ENCODE measurements at regions not wholly inside any gene's neighbourhood (a gene's known extent, or its start where the extent isn't known, plus 50 kb on each side); places are given as distances from the start of the nearest gene placed in this dataset.
"Not testable (repeated sequence)": the region's sequence is repeated elsewhere in the genome, so short reads cannot be mapped to it uniquely, and the experiment has no call there.

DNA sequence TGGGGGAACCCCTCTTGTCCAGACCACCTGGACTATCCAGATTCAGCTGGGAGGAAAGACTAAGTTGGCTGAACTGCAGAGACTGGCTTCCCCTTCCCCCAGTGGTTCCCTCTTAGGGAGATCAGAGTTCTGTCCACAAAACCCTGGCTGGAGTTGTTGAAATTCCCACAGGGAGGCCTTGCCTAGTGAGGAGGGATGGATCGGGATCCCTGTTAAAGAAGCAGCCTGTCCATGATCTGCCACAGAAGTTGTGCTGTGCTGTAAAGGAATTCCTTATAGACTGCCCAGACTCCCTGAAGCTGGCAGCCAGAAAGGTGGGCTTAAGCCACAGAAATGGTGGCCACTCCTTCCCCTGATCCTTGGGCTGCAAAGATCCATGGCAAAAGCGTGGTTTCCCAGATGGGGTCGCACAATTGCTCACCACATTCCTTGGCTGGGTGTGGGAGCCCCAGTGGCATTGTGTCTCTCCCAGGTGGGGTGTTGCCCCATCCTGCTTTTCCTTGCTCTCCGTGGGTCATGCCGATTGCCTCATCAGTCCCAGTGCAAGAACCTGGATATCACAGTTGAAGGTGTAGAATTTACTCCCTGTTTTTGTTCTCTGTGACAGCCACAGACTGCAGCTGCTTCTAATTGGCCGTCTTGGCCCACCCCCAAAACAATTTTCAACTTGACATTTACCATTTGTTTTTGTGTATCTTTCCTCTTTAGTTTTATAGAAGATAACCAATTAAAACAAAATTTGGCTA, 342.4 kb downstream of the FGF10 start:
- no peaks in the 10 kb centered on the region for H3K36me3 ChIP-seq (ENCODE audit: control insufficient read depth, low read depth, low read length)
- H3K9ac ChIP-seq (ENCODE audit: low read length), result no peak overlapping the region
- no peak overlapping the region for H3K4me3 ChIP-seq (ENCODE audit: low read length)
- H3K9me3 ChIP-seq (ENCODE audit: control insufficient read depth, low read depth, low read length), result no peaks in the 10 kb centered on the region
- H3K27ac ChIP-seq (ENCODE audit: low read length), result no peak overlapping the region
- peaks cover 16% of the 10 kb centered on the region for H3K4me1 ChIP-seq (ENCODE audit: control insufficient read depth, low read depth, low read length)
- no peaks in the 10 kb centered on the region for H3K27me3 ChIP-seq (ENCODE audit: control insufficient read depth, insufficient read depth, low read length)

DNA sequence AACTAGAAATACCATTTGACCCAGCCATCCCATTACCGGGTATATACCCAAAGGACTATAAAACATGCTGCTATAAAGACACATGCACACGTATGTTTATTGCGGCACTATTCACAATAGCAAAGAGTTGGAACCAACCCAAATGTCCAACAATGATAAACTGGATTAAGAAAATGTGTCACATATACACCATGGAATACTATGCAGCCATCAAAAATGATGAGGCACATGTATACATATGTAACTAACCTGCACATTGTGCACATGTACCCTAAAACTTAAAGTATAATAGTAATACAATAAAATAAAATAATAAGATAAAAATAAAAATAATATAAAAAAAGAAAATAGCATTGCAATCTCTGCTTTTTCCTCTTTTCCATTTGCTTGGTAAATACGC, 344.7 kb downstream of the FGF10 start:
- H3K4me1 ChIP-seq (ENCODE audit: control insufficient read depth, low read depth, low read length), result peaks cover 16% of the 10 kb centered on the region
- H3K36me3 ChIP-seq (ENCODE audit: control insufficient read depth, low read depth, low read length); H3K9ac ChIP-seq (ENCODE audit: low read length); H3K27me3 ChIP-seq (ENCODE audit: control insufficient read depth, insufficient read depth, low read length); H3K4me3 ChIP-seq (ENCODE audit: low read length); H3K27ac ChIP-seq (ENCODE audit: low read length); H3K9me3 ChIP-seq (ENCODE audit: control insufficient read depth, low read depth, low read length): not testable (repeated sequence)

DNA sequence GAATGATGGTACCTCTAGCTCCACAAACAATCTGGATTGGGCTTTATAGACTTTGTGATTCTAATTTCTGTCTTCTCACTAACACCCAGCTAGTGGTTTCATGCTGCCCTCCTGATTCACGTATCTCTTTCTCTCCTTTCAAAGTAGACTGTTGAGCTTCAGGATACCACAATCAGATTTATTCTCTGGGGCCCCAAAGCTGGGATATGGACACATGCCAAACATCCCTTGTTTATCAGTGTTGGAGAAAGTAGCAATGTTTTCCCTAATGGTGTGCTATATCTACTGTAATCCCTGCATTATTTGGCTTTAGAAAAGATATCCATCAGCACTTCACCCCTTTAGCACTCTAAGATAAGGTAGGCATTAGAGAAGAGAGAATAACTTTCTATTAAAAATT, 361.0 kb downstream of the FGF10 start:
- no peaks in the 10 kb centered on the region for H3K9me3 ChIP-seq (ENCODE audit: control insufficient read depth, low read depth, low read length)
- no peak overlapping the region for H3K4me3 ChIP-seq (ENCODE audit: low read length)
- H3K36me3 ChIP-seq (ENCODE audit: control insufficient read depth, low read depth, low read length), result no peaks in the 10 kb centered on the region
- no peaks in the 10 kb centered on the region for H3K27me3 ChIP-seq (ENCODE audit: control insufficient read depth, insufficient read depth, low read length)
- no peaks in the 10 kb centered on the region for H3K4me1 ChIP-seq (ENCODE audit: control insufficient read depth, low read depth, low read length)
- no peak overlapping the region for H3K9ac ChIP-seq (ENCODE audit: low read length)
- no peak overlapping the region for H3K27ac ChIP-seq (ENCODE audit: low read length)

DNA sequence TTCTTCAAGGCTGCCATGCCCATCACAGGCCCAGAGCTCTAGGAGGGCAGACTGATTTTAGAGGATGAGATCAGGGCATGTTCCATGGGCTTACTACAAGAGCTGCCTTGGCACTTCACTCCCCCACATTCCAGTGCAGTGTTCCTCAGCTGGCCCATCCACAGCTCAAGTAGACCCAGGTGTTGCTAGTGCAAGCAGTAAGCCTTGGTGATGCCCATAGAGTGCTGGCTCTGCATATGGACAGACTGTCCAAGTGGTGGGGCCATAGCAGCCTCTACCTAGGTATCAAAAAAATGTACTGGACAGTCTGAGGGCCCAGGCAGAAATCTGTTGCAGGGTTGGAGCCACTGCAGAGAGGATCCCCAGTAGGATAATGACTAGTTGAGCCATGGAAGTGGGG, 366.6 kb downstream of the FGF10 start:
- H3K27me3 ChIP-seq (ENCODE audit: control insufficient read depth, insufficient read depth, low read length), result no peaks in the 10 kb centered on the region
- H3K9ac ChIP-seq (ENCODE audit: low read length), result no peak overlapping the region
- H3K4me1 ChIP-seq (ENCODE audit: control insufficient read depth, low read depth, low read length), result no peaks in the 10 kb centered on the region
- no peak overlapping the region for H3K4me3 ChIP-seq (ENCODE audit: low read length)
- H3K27ac ChIP-seq (ENCODE audit: low read length), result no peak overlapping the region
- no peaks in the 10 kb centered on the region for H3K9me3 ChIP-seq (ENCODE audit: control insufficient read depth, low read depth, low read length)
- no peaks in the 10 kb centered on the region for H3K36me3 ChIP-seq (ENCODE audit: control insufficient read depth, low read depth, low read length)

DNA sequence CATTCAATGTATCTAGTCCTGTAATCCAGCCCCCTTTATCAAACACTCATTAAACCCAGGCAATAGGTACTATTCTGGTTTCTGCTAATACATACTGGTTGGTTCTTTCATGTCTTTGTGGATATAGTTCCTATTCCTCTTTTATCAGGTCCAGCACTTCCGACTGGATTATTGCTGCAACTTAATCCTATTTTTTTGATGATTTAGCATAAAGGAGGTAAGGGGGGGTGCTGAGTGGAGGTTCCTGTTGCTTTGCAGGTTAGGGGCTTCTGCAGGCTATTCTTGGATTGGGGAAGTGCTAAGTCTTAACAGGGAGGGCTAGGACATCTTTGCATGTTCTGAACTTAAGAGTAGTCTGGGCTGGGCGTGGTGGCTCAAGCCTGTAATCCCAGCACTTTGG, 377.7 kb downstream of the FGF10 start:
- H3K4me3 ChIP-seq (ENCODE audit: low read length), result no peak overlapping the region
- H3K27ac ChIP-seq (ENCODE audit: low read length), result no peak overlapping the region
- no peaks in the 10 kb centered on the region for H3K4me1 ChIP-seq (ENCODE audit: control insufficient read depth, low read depth, low read length)
- H3K9ac ChIP-seq (ENCODE audit: low read length), result no peak overlapping the region
- H3K36me3 ChIP-seq (ENCODE audit: control insufficient read depth, low read depth, low read length), result no peaks in the 10 kb centered on the region
- H3K27me3 ChIP-seq (ENCODE audit: control insufficient read depth, insufficient read depth, low read length), result no peaks in the 10 kb centered on the region
- H3K9me3 ChIP-seq (ENCODE audit: control insufficient read depth, low read depth, low read length), result peaks cover 5% of the 10 kb centered on the region

DNA sequence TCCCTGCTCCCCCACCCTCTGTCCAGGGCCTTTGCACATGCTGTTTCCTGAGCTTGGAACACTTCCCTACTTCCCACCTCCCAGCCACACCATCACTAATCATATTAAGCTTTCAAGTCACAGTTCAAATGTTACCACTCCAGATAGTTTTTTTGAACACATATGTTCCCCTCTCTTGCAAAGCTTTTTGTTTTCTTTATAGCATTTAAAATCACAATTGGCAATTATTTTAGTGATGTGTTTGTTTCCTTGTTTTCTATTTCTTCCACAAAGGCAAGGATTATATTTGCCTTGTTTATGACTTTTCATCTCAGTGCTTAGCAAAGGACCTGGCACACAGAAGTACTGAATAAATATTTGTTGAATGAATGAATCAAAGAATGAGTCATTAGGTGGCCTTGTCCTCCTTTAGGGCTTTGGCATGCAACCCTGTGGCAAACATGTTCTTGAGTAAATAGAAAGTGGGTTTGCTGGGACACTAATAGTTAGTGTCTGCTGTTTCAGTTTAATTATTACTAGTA, 386.8 kb downstream of the FGF10 start:
- H3K27ac ChIP-seq (ENCODE audit: low read length), result no peak overlapping the region
- no peaks in the 10 kb centered on the region for H3K9me3 ChIP-seq (ENCODE audit: control insufficient read depth, low read depth, low read length)
- H3K9ac ChIP-seq (ENCODE audit: low read length), result no peak overlapping the region
- no peaks in the 10 kb centered on the region for H3K36me3 ChIP-seq (ENCODE audit: control insufficient read depth, low read depth, low read length)
- no peak overlapping the region for H3K4me3 ChIP-seq (ENCODE audit: low read length)
- peaks cover 6% of the 10 kb centered on the region for H3K4me1 ChIP-seq (ENCODE audit: control insufficient read depth, low read depth, low read length)
- H3K27me3 ChIP-seq (ENCODE audit: control insufficient read depth, insufficient read depth, low read length), result no peaks in the 10 kb centered on the region

DNA sequence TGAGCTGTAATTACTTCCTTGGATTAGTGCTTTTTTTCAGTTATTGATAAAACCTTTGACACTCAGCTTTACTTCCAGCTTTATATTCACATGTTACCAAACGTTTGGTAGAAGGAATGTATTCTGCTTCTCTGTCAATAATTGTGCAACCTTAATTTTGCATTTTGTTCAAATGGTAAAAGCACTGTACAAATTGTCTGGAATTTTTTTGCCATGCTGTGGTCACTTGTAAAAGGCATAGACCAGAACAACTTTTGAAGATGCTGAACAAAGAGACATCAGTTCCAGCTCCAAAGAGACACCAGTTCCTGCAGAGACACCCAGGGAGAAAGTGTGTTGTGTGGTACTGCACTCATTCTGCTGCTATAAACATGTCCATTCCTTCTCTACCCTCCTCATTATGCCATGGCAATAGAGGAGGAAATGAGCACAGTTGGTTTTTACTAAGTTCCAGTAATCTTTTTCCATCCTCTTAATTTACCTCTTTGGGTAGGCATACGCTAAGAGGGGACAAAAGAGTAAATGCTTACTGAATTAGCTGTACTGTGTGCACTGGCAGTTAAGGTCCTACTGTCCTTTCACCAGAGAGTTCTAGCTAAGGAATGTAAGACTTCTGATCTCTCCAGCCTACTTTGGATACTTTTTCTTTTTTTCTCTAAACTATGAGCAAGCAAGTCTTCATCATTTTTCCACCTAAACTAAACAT, 387.4 kb downstream of the FGF10 start:
- peaks cover 9% of the 10 kb centered on the region for H3K4me1 ChIP-seq (ENCODE audit: control insufficient read depth, low read depth, low read length)

DNA sequence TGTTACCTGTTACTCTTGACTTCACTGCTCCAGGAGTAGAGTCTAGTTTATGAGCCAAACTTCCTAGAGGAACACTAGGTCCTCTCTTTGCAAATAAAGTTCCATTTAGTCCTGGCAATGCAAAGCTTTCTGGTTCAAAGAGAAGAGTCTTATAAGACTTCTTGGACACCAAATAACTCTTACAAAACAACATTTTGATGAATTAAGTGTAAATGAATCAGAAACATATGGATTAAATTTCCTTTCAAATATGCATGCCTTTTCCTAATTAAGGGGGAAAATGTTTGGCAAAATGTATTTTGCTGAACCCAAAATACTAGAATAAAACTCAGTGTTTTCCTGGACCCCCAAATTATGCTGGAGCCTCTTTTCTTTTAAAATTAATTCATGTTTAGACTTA, 388.0 kb downstream of the FGF10 start:
- Histone ChIP-seq H3K9ac (ENCODE audit: low read length) (no peak overlapping the region), H3K27ac (ENCODE audit: low read length) (no peak overlapping the region), H3K36me3 (ENCODE audit: control insufficient read depth, low read depth, low read length) (no peaks in the 10 kb centered on the region), H3K27me3 (ENCODE audit: control insufficient read depth, insufficient read depth, low read length) (no peaks in the 10 kb centered on the region), H3K4me3 (ENCODE audit: low read length) (no peak overlapping the region), H3K9me3 (ENCODE audit: control insufficient read depth, low read depth, low read length) (no peaks in the 10 kb centered on the region), H3K4me1 (ENCODE audit: control insufficient read depth, low read depth, low read length) (peaks cover 9% of the 10 kb centered on the region)

More for the DNA sequence above, 387.4 kb downstream of the FGF10 start:
- Histone ChIP-seq H3K27ac (ENCODE audit: low read length) (no peak overlapping the region), H3K27me3 (ENCODE audit: control insufficient read depth, insufficient read depth, low read length) (no peaks in the 10 kb centered on the region), H3K4me3 (ENCODE audit: low read length) (no peak overlapping the region), H3K36me3 (ENCODE audit: control insufficient read depth, low read depth, low read length) (no peaks in the 10 kb centered on the region), H3K9me3 (ENCODE audit: control insufficient read depth, low read depth, low read length) (no peaks in the 10 kb centered on the region), H3K9ac (ENCODE audit: low read length) (no peak overlapping the region)

DNA sequence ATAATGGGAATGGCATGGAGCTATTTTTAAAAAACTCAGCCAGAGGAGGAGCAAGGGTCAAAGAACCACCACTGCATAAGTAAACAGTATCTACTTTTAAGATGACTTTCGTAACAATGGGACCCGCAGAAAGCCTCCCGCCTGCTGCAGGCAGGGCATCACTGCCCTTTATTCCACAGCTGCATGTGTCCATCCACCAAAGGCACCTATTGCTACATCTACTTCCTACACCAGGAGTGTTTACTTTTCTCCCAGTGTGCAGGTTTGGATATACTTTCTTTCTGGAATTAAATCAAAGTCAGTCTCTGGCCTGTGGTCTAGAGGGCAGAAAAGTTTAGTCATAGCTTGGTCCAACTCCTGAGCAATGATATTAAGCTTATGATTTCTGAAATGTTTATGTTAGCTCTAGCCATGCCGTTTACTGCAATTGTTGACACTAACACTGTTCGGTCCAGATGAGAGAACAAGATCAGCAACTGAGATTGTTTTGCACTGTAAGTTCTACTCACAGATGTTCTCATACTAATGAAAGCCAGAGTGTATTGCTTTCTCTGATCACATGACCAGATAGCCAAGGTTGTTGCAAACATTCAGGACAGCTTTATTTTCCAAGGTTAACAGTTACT, 391.5 kb downstream of the FGF10 start:
- Histone ChIP-seq H3K9ac (ENCODE audit: low read length) (no peak overlapping the region), H3K27me3 (ENCODE audit: control insufficient read depth, insufficient read depth, low read length) (no peaks in the 10 kb centered on the region), H3K4me3 (ENCODE audit: low read length) (no peak overlapping the region), H3K4me1 (ENCODE audit: control insufficient read depth, low read depth, low read length) (peaks cover 9% of the 10 kb centered on the region), H3K27ac (ENCODE audit: low read length) (no peak overlapping the region), H3K36me3 (ENCODE audit: control insufficient read depth, low read depth, low read length) (no peaks in the 10 kb centered on the region), H3K9me3 (ENCODE audit: control insufficient read depth, low read depth, low read length) (no peaks in the 10 kb centered on the region)

DNA sequence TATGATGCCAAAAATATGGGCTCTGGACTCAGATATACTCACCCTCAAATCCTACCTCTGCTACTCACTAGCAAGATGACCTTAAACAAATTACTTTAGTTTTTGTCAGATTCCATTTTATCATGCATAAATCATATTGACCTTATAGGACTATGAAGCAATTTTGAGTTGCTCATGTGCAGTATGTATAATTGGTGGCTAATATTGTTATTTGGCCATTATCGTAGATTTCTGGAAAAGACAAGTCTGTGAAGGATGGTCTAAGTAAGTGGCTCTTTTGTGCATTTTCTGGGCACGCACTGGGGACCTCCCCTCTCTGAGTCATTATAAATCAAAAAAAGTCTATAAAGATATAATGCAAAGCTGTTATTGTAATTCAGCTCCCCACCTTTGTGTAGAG, 393.0 kb downstream of the FGF10 start:
- Histone ChIP-seq H3K9me3 (ENCODE audit: control insufficient read depth, low read depth, low read length) (no peaks in the 10 kb centered on the region), H3K4me1 (ENCODE audit: control insufficient read depth, low read depth, low read length) (peaks cover 9% of the 10 kb centered on the region), H3K4me3 (ENCODE audit: low read length) (no peak overlapping the region), H3K27ac (ENCODE audit: low read length) (no peak overlapping the region), H3K27me3 (ENCODE audit: control insufficient read depth, insufficient read depth, low read length) (no peaks in the 10 kb centered on the region), H3K9ac (ENCODE audit: low read length) (no peak overlapping the region), H3K36me3 (ENCODE audit: control insufficient read depth, low read depth, low read length) (no peaks in the 10 kb centered on the region)

DNA sequence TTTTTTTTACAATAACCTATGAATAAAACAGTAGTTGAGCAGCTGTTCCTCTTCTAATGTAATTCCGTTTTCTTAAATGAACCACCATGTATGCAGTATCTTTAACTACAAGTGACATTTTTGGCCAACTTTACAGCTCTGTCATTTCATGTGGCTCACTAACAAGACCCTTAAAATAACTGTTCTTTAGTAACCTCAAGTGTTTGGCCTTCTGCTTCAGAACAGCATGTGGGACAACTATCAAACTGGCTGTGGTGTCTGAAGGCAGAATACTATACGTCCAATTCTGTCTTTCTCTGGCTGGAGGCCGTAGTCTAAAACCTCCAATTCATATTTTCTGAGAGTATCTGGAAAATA, 391.4 kb downstream of the NNT start:
- no peaks in the 10 kb centered on the region for H3K36me3 ChIP-seq (ENCODE audit: control insufficient read depth, low read depth, low read length)
- peaks cover 9% of the 10 kb centered on the region for H3K4me1 ChIP-seq (ENCODE audit: control insufficient read depth, low read depth, low read length)
- no peaks in the 10 kb centered on the region for H3K27me3 ChIP-seq (ENCODE audit: control insufficient read depth, insufficient read depth, low read length)
- no peaks in the 10 kb centered on the region for H3K9me3 ChIP-seq (ENCODE audit: control insufficient read depth, low read depth, low read length)
- H3K4me3 ChIP-seq (ENCODE audit: low read length), result no peak overlapping the region
- H3K27ac ChIP-seq (ENCODE audit: low read length), result no peak overlapping the region
- no peak overlapping the region for H3K9ac ChIP-seq (ENCODE audit: low read length)
